H1 (cell line): ENCODE measurements at regions not wholly inside any gene's neighbourhood (a gene's known extent, or its start where the extent isn't known, plus 50 kb on each side); places are given as distances from the start of the nearest gene placed in this dataset.

ENCODE experiments used
- CTCF ChIA-PET: fragments of 300-600 bp; sonication (Branson Sonifier 250); formaldehyde crosslinking; loops from one replicate; lab custom pipeline; 2021; ENCODE audit not compliant: partially characterized antibody; lab: Charles Lee
- POLR2A ChIA-PET: fragments of 300-600 bp; sonication (Branson Sonifier 250); formaldehyde crosslinking; loops from one replicate; lab custom pipeline; 2021; ENCODE audit warnings: inconsistent platforms; ENCODE audit not compliant: partially characterized antibody; lab: Charles Lee
- DNase-seq, 2 experiments: peaks; one replicate each; pipeline versions ENCODE4 v3.0.0 to v3.0.0-alpha.2; 2010 to 2022; ENCODE audit warnings: low spot score in 2 of 2, low read depth in 1 of 2, mixed read lengths in 1 of 2
- FAIRE-seq: peaks from 2 replicates; lab custom pipeline; 2011; peaks lifted over from hg19 to GRCh38; lab: Jason Lieb, UNC
- H2AFZ ChIP-seq: 2 replicates; pipeline ENCODE4 v1.8.1; 2012; ENCODE audit warnings: low read length, inconsistent platforms
- H2AK5ac ChIP-seq: 2 replicates; pipeline ENCODE4 v1.6.1; 2013; ENCODE audit warnings: low read depth, low read length
- H2BK120ac ChIP-seq: replicated peaks from 2 replicates; pipeline ENCODE3; 2013; ENCODE audit warnings: low read depth, low read length, inconsistent platforms
- H2BK12ac ChIP-seq: 2 replicates; pipeline ENCODE4 v1.6.1; 2013; ENCODE audit warnings: low read depth, low read length
- H2BK15ac ChIP-seq: 2 replicates; pipeline ENCODE4 v1.6.1; 2013; ENCODE audit warnings: low read length
- H2BK20ac ChIP-seq: 2 replicates; pipeline ENCODE4 v1.6.1; 2013; ENCODE audit warnings: low read length
- H2BK5ac ChIP-seq: 2 replicates; pipeline ENCODE4 v1.6.1; 2013; ENCODE audit warnings: low read depth, low read length
- H3K14ac ChIP-seq: 2 replicates; pipeline ENCODE4 v1.6.1; 2013; ENCODE audit warnings: inconsistent platforms; ENCODE audit not compliant: insufficient read length
- H3K18ac ChIP-seq: 2 replicates; pipeline ENCODE4 v1.6.1; 2013; ENCODE audit warnings: low read length; ENCODE audit errors: extremely low read depth
- H3K23ac ChIP-seq: 2 replicates; pipeline ENCODE4 v1.6.1; 2013; ENCODE audit warnings: inconsistent platforms; ENCODE audit not compliant: insufficient read length
- H3K23me2 ChIP-seq: 2 replicates; pipeline ENCODE4 v1.6.1; 2013; ENCODE audit warnings: low read depth, low read length
- H3K27ac ChIP-seq: 2 replicates; pipeline ENCODE4 v1.6.1; 2011; ENCODE audit warnings: low read depth, low read length, inconsistent platforms
- H3K27me3 ChIP-seq, 4 experiments: replicated peaks in 1 of 4; 1 replicate in 1 of 4; 2 replicates in 3 of 4; pipeline versions ENCODE4 v1.6.1 to v1.8.1; 2011 to 2013; ENCODE audit warnings: low read length in 3 of 4, mild to moderate bottlenecking in 3 of 4, inconsistent platforms in 2 of 4, mixed read lengths in 2 of 4, moderate library complexity in 1 of 4; ENCODE audit not compliant: control insufficient read depth in 3 of 4, insufficient read depth in 3 of 4; ENCODE audit errors: extremely low read depth in 1 of 4
- H3K36me3 ChIP-seq, 4 experiments: 2 replicates each; pipeline versions ENCODE4 v1.6.1 to v1.8.1; 2011 to 2013; ENCODE audit warnings: mild to moderate bottlenecking in 4 of 4, low read length in 3 of 4, moderate library complexity in 2 of 4, control low read depth in 1 of 4, inconsistent platforms in 1 of 4; ENCODE audit not compliant: insufficient read depth in 4 of 4, control insufficient read depth in 2 of 4
- H3K4ac ChIP-seq: replicated peaks from 2 replicates; pipeline ENCODE3; 2013; ENCODE audit warnings: low read length, low read depth, mixed read lengths, inconsistent platforms; ENCODE audit not compliant: insufficient read length
- H3K4me1 ChIP-seq, 4 experiments: replicated peaks in 1 of 4; 1 replicate in 1 of 4; 2 replicates in 3 of 4; pipeline versions ENCODE4 v1.6.1 to v1.8.1; 2011 to 2013; ENCODE audit warnings: low read length in 3 of 4, inconsistent platforms in 2 of 4, mixed read lengths in 1 of 4; ENCODE audit not compliant: insufficient read depth in 4 of 4, control insufficient read depth in 3 of 4
- H3K4me2 ChIP-seq, 2 experiments: 2 replicates each; pipeline versions ENCODE4 v1.6.1 to v1.8.1; 2011 to 2013; ENCODE audit warnings: low read depth in 2 of 2, low read length in 2 of 2, control low read depth in 1 of 2, inconsistent platforms in 1 of 2, mild to moderate bottlenecking in 1 of 2; ENCODE audit not compliant: insufficient read depth in 1 of 2
- H3K4me3 ChIP-seq, 4 experiments: fragments of 200-600, 300-600 bp in 1 of 4; sonication (generic), shearing (Covaris generic), sonication (Bioruptor Twin) in 1 of 4; 2 replicates each; pipeline versions ENCODE4 v1.5.1 to v1.8.1; 2011 to 2016; ENCODE audit warnings: low read length in 4 of 4, low read depth in 3 of 4, control low read depth in 2 of 4, inconsistent platforms in 2 of 4, mild to moderate bottlenecking in 2 of 4, mixed read lengths in 1 of 4, moderate library complexity in 1 of 4; ENCODE audit not compliant: insufficient read depth in 2 of 4; ENCODE audit errors: extremely low read depth in 1 of 4
- H3K56ac ChIP-seq: replicated peaks from 2 replicates; pipeline ENCODE3; 2013; ENCODE audit warnings: low read depth, mild to moderate bottlenecking, mixed read lengths, low read length, inconsistent platforms; ENCODE audit not compliant: insufficient read length
- H3K79me1 ChIP-seq: 2 replicates; pipeline ENCODE4 v1.6.1; 2013; ENCODE audit warnings: low read depth, low read length, control low read depth
- H3K79me2 ChIP-seq, 2 experiments: 2 replicates each; pipeline versions ENCODE4 v1.6.1 to v1.8.1; 2012 to 2013; ENCODE audit warnings: low read length in 2 of 2, mild to moderate bottlenecking in 2 of 2, inconsistent platforms in 1 of 2; ENCODE audit not compliant: insufficient read depth in 2 of 2, control insufficient read depth in 1 of 2
- H3K9ac ChIP-seq, 4 experiments: replicated peaks in 1 of 4; 1 replicate in 1 of 4; 2 replicates in 3 of 4; pipeline versions ENCODE4 v1.6.1 to v1.8.1; 2011 to 2013; ENCODE audit warnings: low read depth in 3 of 4, low read length in 3 of 4, control low read depth in 2 of 4, mild to moderate bottlenecking in 2 of 4, moderate library complexity in 2 of 4, inconsistent platforms in 1 of 4; ENCODE audit errors: extremely low read depth in 1 of 4
- H3K9me3 ChIP-seq, 2 experiments: 2 replicates each; pipeline versions ENCODE4 v1.6.1 to v1.8.1; 2012 to 2013; ENCODE audit warnings: mild to moderate bottlenecking in 2 of 2, moderate library complexity in 2 of 2, control low read depth in 1 of 2, inconsistent platforms in 1 of 2, low read depth in 1 of 2, low read length in 1 of 2, mixed read lengths in 1 of 2; ENCODE audit not compliant: insufficient read depth in 2 of 2
- H4K20me1 ChIP-seq, 2 experiments: replicated peaks in 1 of 2; 2 replicates each; pipeline versions ENCODE3 to v1.8.1; 2011 to 2013; ENCODE audit warnings: inconsistent platforms in 2 of 2, low read length in 2 of 2, mild to moderate bottlenecking in 1 of 2; ENCODE audit not compliant: insufficient read depth in 2 of 2, control insufficient read depth in 1 of 2
- H4K5ac ChIP-seq: 2 replicates; pipeline ENCODE4 v1.6.1; 2013; ENCODE audit warnings: low read length, low read depth, mixed read lengths, inconsistent platforms; ENCODE audit not compliant: insufficient read length
- H4K8ac ChIP-seq: 2 replicates; pipeline ENCODE4 v1.8.0; 2013; ENCODE audit warnings: mild to moderate bottlenecking, moderate library complexity, low read length, inconsistent platforms; ENCODE audit not compliant: insufficient read depth; ENCODE audit errors: extremely low read depth
- H4K91ac ChIP-seq: replicated peaks from 2 replicates; pipeline ENCODE3; 2013; ENCODE audit warnings: low read length, mixed read lengths, inconsistent platforms; ENCODE audit not compliant: insufficient read length
- ASH2L ChIP-seq: fragments of 200-600, 300-600 bp; sonication (generic); IDR thresholded peaks from one replicate; pipeline ENCODE4 v1.7.1; 2017; ENCODE audit warnings: low read length
- ATF3 ChIP-seq: IDR thresholded peaks from 2 replicates; pipeline ENCODE4 v1.6.1; 2011; ENCODE audit warnings: low read depth, mild to moderate bottlenecking, low read length; ENCODE audit not compliant: insufficient read depth
- CBX5 ChIP-seq: fragments of 300-800, 300-1000 bp; sonication (generic); IDR thresholded peaks from 2 replicates; pipeline ENCODE4 v1.7.1; 2016; ENCODE audit warnings: antibody characterized with exemption, low read length, low read depth
- EZH2 ChIP-seq: fragments of 200-600 bp; sonication (generic); IDR thresholded peaks from 2 replicates; pipeline ENCODE4 v1.7.1; 2012; ENCODE audit warnings: low read depth, mild to moderate bottlenecking, moderate library complexity, low read length, inconsistent platforms; ENCODE audit not compliant: severe bottlenecking
- HDAC2 ChIP-seq, 2 experiments: fragments of 300-600 bp in 1 of 2; sonication (generic) in 1 of 2; IDR thresholded peaks; 2 replicates each; pipeline ENCODE4 v1.6.1; 2011 to 2012; ENCODE audit warnings: low read depth in 2 of 2, low read length in 2 of 2, mild to moderate bottlenecking in 2 of 2, moderate library complexity in 2 of 2, borderline replicate concordance in 1 of 2, inconsistent platforms in 1 of 2
- KDM4A ChIP-seq: IDR thresholded peaks from one replicate; pipeline ENCODE4 v1.7.1; 2012; ENCODE audit warnings: low read depth, mild to moderate bottlenecking, moderate library complexity, low read length, inconsistent platforms; ENCODE audit not compliant: severe bottlenecking
- NRF1 ChIP-seq: IDR thresholded peaks from 2 replicates; pipeline ENCODE4 v1.6.1; 2011; ENCODE audit warnings: mild to moderate bottlenecking, low read depth, low read length, improper control_type of control experiment
- POLR2AphosphoS5 ChIP-seq: IDR thresholded peaks from 2 replicates; pipeline ENCODE4 v1.6.1; 2011; ENCODE audit warnings: low read depth, low read length
- RNF2 ChIP-seq: fragments of 200-900, 300-1000 bp; sonication (generic); IDR thresholded peaks from 2 replicates; pipeline ENCODE4 v1.7.1; 2016; ENCODE audit warnings: borderline replicate concordance, low read depth, mild to moderate bottlenecking, antibody characterized with exemption, low read length; ENCODE audit not compliant: poor library complexity, severe bottlenecking; ENCODE audit errors: missing control alignments
- RXRA ChIP-seq: IDR thresholded peaks from 2 replicates; pipeline ENCODE4 v1.6.1; 2011; ENCODE audit warnings: low read depth, mild to moderate bottlenecking, low read length, moderate library complexity; ENCODE audit not compliant: insufficient read depth
- SAP30 ChIP-seq: fragments of 300-600 bp; sonication (generic); IDR thresholded peaks from 2 replicates; pipeline ENCODE4 v1.7.1; 2012; ENCODE audit warnings: low read length, moderate library complexity, mild to moderate bottlenecking, inconsistent platforms; ENCODE audit not compliant: insufficient read depth, insufficient replicate concordance
- SIX5 ChIP-seq: IDR thresholded peaks from 2 replicates; pipeline ENCODE4 v1.6.1; 2011; ENCODE audit warnings: mild to moderate bottlenecking, low read depth, low read length
- SP1 ChIP-seq: IDR thresholded peaks from 2 replicates; pipeline ENCODE4 v1.6.1; 2011; ENCODE audit warnings: low read depth, low read length
- TCF12 ChIP-seq: IDR thresholded peaks from 2 replicates; pipeline ENCODE4 v1.6.1; 2011; ENCODE audit warnings: low read depth, mild to moderate bottlenecking, low read length
- WGBS, 2 experiments: shearing (Covaris generic) in 1 of 2; methylation state at CpG; one replicate each; pipeline versions ENCODE4 v1.1.6 to v1.1.7; 2013 to 2015; ENCODE audit warnings: low lambda C conversion rate in 2 of 2, mixed read lengths in 2 of 2, inconsistent platforms in 1 of 2, low coverage in 1 of 2, missing lambda C conversion rate in 1 of 2; ENCODE audit not compliant: insufficient replicate concordance in 2 of 2, insufficient coverage in 1 of 2, insufficient read length in 1 of 2; ENCODE audit errors: extremely low coverage in 1 of 2, missing lambda C conversion rate in 1 of 2; 5-methylcytosine and 5-hydroxymethylcytosine counted together

- no peak for FAIRE-seq
- CTCF ChIA-PET: interaction anchor here (2.2 kb wide), 1 partner anchor 25 kb away, joined by 7 read pairs; no protein-coding TSS in a partner anchor
- H3K9ac ChIP-seq: no peak overlapping the region
- TF ChIP-seq CBX5: no peak
- no peak for TF ChIP-seq KDM4A
- TF ChIP-seq EZH2: no peak
- no peak for TF ChIP-seq RNF2
- no peak for TF ChIP-seq SAP30
- no peak for TF ChIP-seq ASH2L
- TF ChIP-seq TCF12: no peak
- no peak for TF ChIP-seq POLR2AphosphoS5
- no peak for TF ChIP-seq SP1
- TF ChIP-seq SIX5: no peak
- TF ChIP-seq ATF3: no peak
- TF ChIP-seq HDAC2 (IDR thresholded peaks at IDR 0.05; ENCODE audit: borderline replicate concordance in 1 of 2, low read depth in 2 of 2, low read length in 2 of 2): no peak
- TF ChIP-seq NRF1: no peak
- TF ChIP-seq RXRA: no peak
Measured at GRCh38 chr4:20487446-20487845, 212.8 kb upstream of the PACRGL start.

More at GRCh38 chr4:20487446-20487845, 212.8 kb upstream of the PACRGL start:
- Histone ChIP-seq H4K91ac (no peak overlapping the region), H3K4me3 (no peak overlapping the region), H4K5ac (no peak overlapping the region), H3K79me2 (no peaks in the 10 kb centered on the region), H3K27me3 (no peaks in the 10 kb centered on the region), H3K79me1 (no peaks in the 10 kb centered on the region), H3K18ac (no peak overlapping the region), H4K20me1 (no peaks in the 10 kb centered on the region), H3K14ac (no peak overlapping the region), H3K4me1 (no peaks in the 10 kb centered on the region), H2BK120ac (no peak overlapping the region), H3K23ac (no peak overlapping the region), H4K8ac (no peak overlapping the region), H3K23me2 (no peaks in the 10 kb centered on the region), H2AFZ (no peak overlapping the region), H2BK12ac (no peak overlapping the region), H2AK5ac (no peak overlapping the region), H3K4ac (no peak overlapping the region), H3K4me2 (no peak overlapping the region), H2BK20ac (no peak overlapping the region), H2BK5ac (no peak overlapping the region), H3K56ac (no peak overlapping the region), H3K27ac (no peak overlapping the region), H3K9me3 (no peaks in the 10 kb centered on the region), H3K36me3 (no peaks in the 10 kb centered on the region), H2BK15ac (no peak overlapping the region)
- 88% methylated on average over 4 of the region's 4 CpGs; no CpG with 5 or more reads in 1 of the 2 experiments for WGBS, 2 experiments
- DNase-seq: no peak
- POLR2A ChIA-PET: no interaction called here
